ENCODE measurements at regions not wholly inside any gene's neighbourhood (a gene's known extent, or its start where the extent isn't known, plus 50 kb on each side); places are given as distances from the start of the nearest gene placed in this dataset.
A peak's percentile ranks its signal among the peaks of the same experiment; 100 is the strongest.

DNA sequence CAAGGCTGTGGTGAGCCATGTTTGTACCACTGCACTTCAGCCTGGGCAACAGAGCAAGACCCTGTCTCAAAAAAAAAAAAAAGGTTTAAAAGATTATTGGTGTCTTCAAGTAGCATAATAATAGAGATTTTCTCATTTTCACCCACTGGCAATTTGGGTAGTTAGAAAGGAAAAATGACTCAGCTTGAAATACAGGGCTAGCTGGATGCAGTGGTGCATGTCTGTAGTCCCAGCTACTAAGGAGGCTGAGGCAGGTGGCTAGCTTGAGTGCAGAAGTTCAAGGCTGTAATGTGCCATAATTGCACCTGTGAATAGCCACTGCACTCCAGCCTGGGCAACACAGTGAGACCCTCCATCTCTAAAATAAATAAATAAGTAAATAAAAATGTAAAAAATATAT is 111.1 kb downstream of the ARRDC3 start:
- peaks cover 2% of the 10 kb centered on the region for H3K27me3 Mint-ChIP-seq (ENCODE audit: low read depth)
- H3K4me3 Mint-ChIP-seq: no peak overlapping the region
- DNase-seq (no peak), ATAC-seq (no peak)
- H3K4me1 Mint-ChIP-seq (ENCODE audit: low read depth): peaks cover 7% of the 10 kb centered on the region
- H3K36me3 Mint-ChIP-seq (ENCODE audit: insufficient read depth): no peaks in the 10 kb centered on the region
- no peaks in the 10 kb centered on the region for H3K9me3 Mint-ChIP-seq

DNA sequence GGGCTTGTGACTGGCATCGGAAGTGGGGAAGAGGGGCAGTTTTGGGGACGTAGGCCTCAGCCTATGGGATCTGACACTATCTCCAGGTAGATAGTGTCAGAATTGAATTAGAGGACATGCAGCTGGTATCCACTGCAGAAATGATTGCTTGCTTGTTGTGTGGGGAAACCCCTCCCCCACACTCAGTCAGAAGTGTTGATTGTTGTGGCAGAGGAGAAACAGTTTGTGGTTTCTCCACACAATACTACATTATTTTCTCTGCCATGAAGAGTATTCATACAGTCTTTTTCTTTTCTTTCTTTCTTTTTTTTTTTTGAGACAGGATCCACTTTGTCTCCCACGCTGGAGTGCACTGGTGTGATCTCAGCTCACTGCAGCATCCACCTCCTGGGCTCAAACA is 113.9 kb downstream of the ARRDC3 start:
- H3K4me1 Mint-ChIP-seq (ENCODE audit: low read depth): peaks cover 14% of the 10 kb centered on the region
- no peaks in the 10 kb centered on the region for H3K27me3 Mint-ChIP-seq (ENCODE audit: low read depth)
- H3K9me3 Mint-ChIP-seq: no peaks in the 10 kb centered on the region
- DNase-seq (peak; percentile 6), ATAC-seq (peak; percentile 48 to 61)
- no peak overlapping the region for H3K4me3 Mint-ChIP-seq
- H3K36me3 Mint-ChIP-seq (ENCODE audit: insufficient read depth): no peaks in the 10 kb centered on the region

DNA sequence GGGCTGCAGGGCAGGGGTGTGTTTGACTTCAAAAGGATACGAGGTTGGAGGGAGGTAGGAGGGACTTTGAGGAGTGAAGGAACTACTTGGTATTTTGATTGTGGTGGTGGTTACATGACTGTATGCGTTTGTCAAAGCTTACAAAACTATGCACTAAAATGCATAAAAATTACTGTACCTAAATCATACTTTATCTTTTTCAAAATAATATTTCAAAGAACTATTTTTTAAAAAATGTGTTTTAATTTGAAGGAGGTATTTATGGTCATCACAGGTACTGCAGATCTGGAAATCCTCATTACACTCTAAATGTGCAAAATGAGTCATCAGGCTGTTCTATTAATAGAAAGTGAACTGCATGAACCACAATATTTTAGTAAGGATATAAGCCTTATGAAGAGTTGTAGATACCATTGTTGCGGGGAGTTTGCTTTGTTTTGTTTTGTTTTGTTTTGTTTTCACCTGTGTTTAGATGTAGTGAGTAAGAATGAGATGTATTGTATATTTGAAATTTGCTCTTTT is 116.9 kb downstream of the ARRDC3 start:
- ATAC-seq (peak; percentile 67 to 75), DNase-seq (no peak)
- H3K36me3 Mint-ChIP-seq (ENCODE audit: insufficient read depth): no peaks in the 10 kb centered on the region
- H3K27me3 Mint-ChIP-seq (ENCODE audit: low read depth): no peaks in the 10 kb centered on the region
- H3K4me1 Mint-ChIP-seq (ENCODE audit: low read depth): peaks cover 14% of the 10 kb centered on the region
- peak overlapping the region; percentile 14 for H3K4me3 Mint-ChIP-seq
- H3K9me3 Mint-ChIP-seq: no peaks in the 10 kb centered on the region

DNA sequence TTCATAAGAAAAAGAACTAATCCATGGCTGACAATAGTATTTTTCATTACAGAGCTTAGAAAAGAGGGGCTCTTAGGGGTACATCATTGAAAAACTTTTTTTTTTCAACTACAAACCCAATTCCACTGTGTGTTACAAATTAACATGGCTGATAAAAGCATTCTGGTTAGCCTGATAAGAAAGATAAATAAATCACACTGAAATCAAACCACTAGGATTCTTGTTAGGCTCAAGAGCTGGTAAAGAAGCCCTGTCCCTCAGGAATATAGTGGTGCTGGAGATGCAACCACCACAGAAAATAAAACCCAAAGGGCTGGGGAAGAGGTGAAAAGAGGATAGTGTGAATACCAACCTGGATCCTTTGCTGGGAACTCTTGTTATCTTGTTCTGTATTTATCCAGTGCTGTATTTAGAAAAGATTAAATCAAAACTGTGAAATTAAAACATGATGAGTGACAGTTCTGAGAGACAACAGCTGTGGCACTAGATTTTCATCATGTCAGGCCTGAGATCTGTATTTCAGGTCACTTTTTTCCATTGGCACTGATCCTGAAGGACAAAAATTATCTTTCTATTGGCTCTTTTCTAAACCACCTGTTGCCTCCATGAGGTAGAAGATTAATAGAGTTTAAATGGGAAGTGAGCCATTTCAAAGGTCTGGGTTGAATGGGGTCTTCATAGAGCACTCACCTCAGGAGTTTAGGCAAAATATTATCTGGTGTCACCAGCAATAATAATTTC is 118.6 kb downstream of the ARRDC3 start:
- Mint-ChIP-seq H3K27me3 (ENCODE audit: low read depth) (no peaks in the 10 kb centered on the region), H3K9me3 (no peaks in the 10 kb centered on the region)
- ATAC-seq: no peak

DNA sequence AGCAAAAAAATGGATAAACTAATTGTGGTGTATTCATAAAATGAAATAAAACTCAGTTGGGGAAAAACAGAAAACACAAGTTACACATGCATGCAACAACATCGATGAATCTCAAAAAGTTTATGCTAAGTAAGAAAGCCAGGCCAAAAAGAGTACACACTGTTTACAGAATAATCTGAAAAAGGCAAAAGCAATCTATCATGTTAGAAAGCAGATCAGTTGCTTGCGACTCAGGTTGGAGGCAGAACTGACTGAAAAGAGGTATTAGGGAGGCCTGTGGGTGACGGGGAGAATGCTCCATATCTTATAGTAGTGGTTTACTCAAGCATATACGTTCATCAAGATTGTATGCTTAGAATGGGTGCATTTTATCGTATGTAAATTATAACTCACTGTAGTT is 119.2 kb downstream of the ARRDC3 start:
- H3K36me3 Mint-ChIP-seq (ENCODE audit: insufficient read depth): no peaks in the 10 kb centered on the region
- peaks cover 8% of the 10 kb centered on the region for H3K4me1 Mint-ChIP-seq (ENCODE audit: low read depth)
- ATAC-seq (no peak), DNase-seq (no peak)
- no peaks in the 10 kb centered on the region for H3K27me3 Mint-ChIP-seq (ENCODE audit: low read depth)
- H3K9me3 Mint-ChIP-seq: no peaks in the 10 kb centered on the region
- no peak overlapping the region for H3K4me3 Mint-ChIP-seq

More for the DNA sequence above, 118.6 kb downstream of the ARRDC3 start:
- no peaks in the 10 kb centered on the region for H3K36me3 Mint-ChIP-seq (ENCODE audit: insufficient read depth)
- no peak for DNase-seq
- peaks cover 13% of the 10 kb centered on the region for H3K4me1 Mint-ChIP-seq (ENCODE audit: low read depth)
- H3K4me3 Mint-ChIP-seq: no peak overlapping the region

GRCh38 chr5:91257301-91257700 is 125.8 kb downstream of the ARRDC3 start:
- ATAC-seq (no peak), DNase-seq (no peak)
- H3K36me3 Mint-ChIP-seq (ENCODE audit: insufficient read depth): no peaks in the 10 kb centered on the region
- H3K27me3 Mint-ChIP-seq (ENCODE audit: low read depth): no peaks in the 10 kb centered on the region
- H3K9me3 Mint-ChIP-seq: no peaks in the 10 kb centered on the region
- no peak overlapping the region for H3K4me3 Mint-ChIP-seq
- no peaks in the 10 kb centered on the region for H3K4me1 Mint-ChIP-seq (ENCODE audit: low read depth)

- H3K4me1 Mint-ChIP-seq (ENCODE audit: low read depth): no peaks in the 10 kb centered on the region
- no peaks in the 10 kb centered on the region for H3K27me3 Mint-ChIP-seq (ENCODE audit: low read depth)
- no peaks in the 10 kb centered on the region for H3K9me3 Mint-ChIP-seq
- H3K4me3 Mint-ChIP-seq: no peak overlapping the region
- DNase-seq (no peak), ATAC-seq (no peak)
- H3K36me3 Mint-ChIP-seq (ENCODE audit: insufficient read depth): no peaks in the 10 kb centered on the region
These were observed 127.0 kb downstream of the ARRDC3 start for GRCh38 chr5:91256142-91256524.

DNA sequence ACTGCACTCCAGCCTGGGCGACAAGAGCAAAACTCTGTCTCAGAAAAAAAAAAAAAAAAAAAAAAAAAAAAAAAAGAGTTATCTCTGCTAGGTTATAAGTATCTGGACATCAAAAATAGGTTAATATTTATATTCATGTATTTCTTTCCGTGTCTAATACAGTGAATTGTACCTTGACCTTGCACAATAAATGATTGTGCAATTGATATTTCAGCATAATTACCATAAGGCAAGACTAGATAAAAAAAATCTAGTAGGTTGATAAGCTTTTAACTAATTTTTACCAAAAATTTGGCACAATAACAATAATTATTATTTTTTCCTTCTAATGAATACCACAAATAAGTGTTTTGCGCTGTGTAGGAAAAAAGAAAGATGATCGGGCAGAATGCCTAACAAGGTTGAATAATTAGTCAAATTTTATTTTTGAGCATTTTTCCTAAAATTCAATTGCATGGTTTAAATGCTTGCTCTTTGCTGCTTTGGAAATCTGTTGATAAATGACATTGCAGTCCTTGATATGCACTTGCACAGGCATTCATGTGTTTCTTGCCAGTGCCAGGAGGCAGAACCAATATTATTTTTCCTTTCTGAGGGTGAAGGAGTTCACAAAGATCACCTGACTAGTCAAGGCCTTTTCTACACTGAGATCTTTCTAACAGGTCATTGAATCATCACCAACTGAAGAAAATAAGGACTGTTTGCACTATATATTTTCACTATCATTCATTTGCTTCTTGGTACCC is 127.5 kb downstream of the ARRDC3 start:
- Mint-ChIP-seq H3K4me3 (no peak overlapping the region), H3K36me3 (ENCODE audit: insufficient read depth) (no peaks in the 10 kb centered on the region), H3K27me3 (ENCODE audit: low read depth) (no peaks in the 10 kb centered on the region), H3K9me3 (no peaks in the 10 kb centered on the region), H3K4me1 (ENCODE audit: low read depth) (no peaks in the 10 kb centered on the region)
- ATAC-seq: no peak
- DNase-seq: no peak

- ATAC-seq (no peak), DNase-seq (no peak)
- H3K27me3 Mint-ChIP-seq (ENCODE audit: low read depth): no peaks in the 10 kb centered on the region
- peaks cover 3% of the 10 kb centered on the region for H3K9me3 Mint-ChIP-seq
- H3K36me3 Mint-ChIP-seq (ENCODE audit: insufficient read depth): no peaks in the 10 kb centered on the region
- H3K4me1 Mint-ChIP-seq (ENCODE audit: low read depth): no peaks in the 10 kb centered on the region
- no peak overlapping the region for H3K4me3 Mint-ChIP-seq
These were observed 130.2 kb downstream of the ARRDC3 start for GRCh38 chr5:91252916-91253315.

DNA sequence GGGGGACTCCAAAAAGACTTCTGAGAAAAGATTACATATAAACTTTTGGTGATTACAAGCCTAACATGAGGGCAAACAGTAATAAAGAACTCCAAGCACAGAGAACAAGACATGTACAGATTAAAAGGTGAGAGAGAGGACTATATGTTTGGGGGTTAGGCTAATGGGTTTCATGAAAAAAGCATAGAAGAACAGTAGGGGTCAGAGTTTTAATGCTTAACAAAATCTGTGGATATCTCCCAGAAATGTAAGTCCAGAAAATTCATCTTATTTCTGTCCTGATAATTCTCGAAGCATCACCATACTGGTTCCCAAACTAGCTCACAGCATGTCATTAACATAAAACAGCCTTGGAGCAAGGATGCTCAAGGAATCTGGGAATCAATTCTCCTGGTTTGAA is 137.2 kb downstream of the ARRDC3 start:
- Mint-ChIP-seq H3K36me3 (ENCODE audit: insufficient read depth) (peaks cover 3% of the 10 kb centered on the region), H3K27me3 (ENCODE audit: low read depth) (no peaks in the 10 kb centered on the region), H3K4me1 (ENCODE audit: low read depth) (no peaks in the 10 kb centered on the region), H3K4me3 (no peak overlapping the region), H3K9me3 (peaks cover 14% of the 10 kb centered on the region)
- no peak for ATAC-seq
- DNase-seq: no peak

- Mint-ChIP-seq H3K4me3 (no peak overlapping the region), H3K4me1 (ENCODE audit: low read depth) (no peaks in the 10 kb centered on the region), H3K27me3 (ENCODE audit: low read depth) (no peaks in the 10 kb centered on the region), H3K36me3 (ENCODE audit: insufficient read depth) (peaks cover 3% of the 10 kb centered on the region), H3K9me3 (peaks cover 13% of the 10 kb centered on the region)
- ATAC-seq (no peak), DNase-seq (no peak)
These were observed 138.1 kb downstream of the ARRDC3 start for GRCh38 chr5:91245074-91245452.

DNA sequence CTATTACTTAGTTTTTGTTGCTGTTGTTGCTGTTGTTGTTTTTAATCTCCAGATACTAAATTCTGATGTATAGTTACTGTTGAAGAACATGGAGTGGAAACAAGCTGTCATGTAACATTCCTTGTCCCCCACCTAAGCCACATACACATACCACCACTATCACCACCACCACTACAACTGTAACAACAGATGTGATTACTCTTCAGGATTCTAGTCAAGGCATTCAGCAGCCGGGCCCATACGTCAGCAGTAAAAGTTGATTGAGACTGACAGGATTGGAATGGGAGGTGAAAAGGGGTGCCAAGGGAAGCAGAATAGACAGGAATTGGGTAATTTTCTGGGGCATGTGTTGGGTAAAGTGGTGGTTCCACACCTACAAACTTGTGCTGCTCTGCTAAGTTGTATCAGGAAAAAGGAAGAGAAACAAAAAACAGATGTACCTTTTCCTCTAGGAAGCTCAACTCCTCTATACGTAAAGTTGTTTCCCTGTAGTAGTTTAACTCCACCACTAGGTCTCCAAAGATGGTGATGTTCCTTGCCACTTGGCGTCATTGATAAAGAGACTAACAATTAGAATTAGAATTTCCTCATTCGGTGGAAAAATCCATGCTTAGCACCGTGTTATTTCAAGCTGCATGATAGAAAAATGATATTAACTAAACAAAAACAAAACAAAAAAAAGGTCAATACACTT is 138.6 kb downstream of the ARRDC3 start:
- DNase-seq: no peak
- no peak overlapping the region for H3K4me3 Mint-ChIP-seq
- peaks cover 3% of the 10 kb centered on the region for H3K36me3 Mint-ChIP-seq (ENCODE audit: insufficient read depth)
- no peaks in the 10 kb centered on the region for H3K27me3 Mint-ChIP-seq (ENCODE audit: low read depth)
- H3K4me1 Mint-ChIP-seq (ENCODE audit: low read depth): no peaks in the 10 kb centered on the region
- peaks cover 11% of the 10 kb centered on the region for H3K9me3 Mint-ChIP-seq
- no peak for ATAC-seq

- DNase-seq: no peak
- H3K4me1 Mint-ChIP-seq (ENCODE audit: low read depth): no peaks in the 10 kb centered on the region
- no peaks in the 10 kb centered on the region for H3K27me3 Mint-ChIP-seq (ENCODE audit: low read depth)
- peaks cover 11% of the 10 kb centered on the region for H3K9me3 Mint-ChIP-seq
- no peak overlapping the region for H3K4me3 Mint-ChIP-seq
- ATAC-seq: no peak
- H3K36me3 Mint-ChIP-seq (ENCODE audit: insufficient read depth): peaks cover 3% of the 10 kb centered on the region
These were observed 139.3 kb downstream of the ARRDC3 start for GRCh38 chr5:91243852-91244251.

DNA sequence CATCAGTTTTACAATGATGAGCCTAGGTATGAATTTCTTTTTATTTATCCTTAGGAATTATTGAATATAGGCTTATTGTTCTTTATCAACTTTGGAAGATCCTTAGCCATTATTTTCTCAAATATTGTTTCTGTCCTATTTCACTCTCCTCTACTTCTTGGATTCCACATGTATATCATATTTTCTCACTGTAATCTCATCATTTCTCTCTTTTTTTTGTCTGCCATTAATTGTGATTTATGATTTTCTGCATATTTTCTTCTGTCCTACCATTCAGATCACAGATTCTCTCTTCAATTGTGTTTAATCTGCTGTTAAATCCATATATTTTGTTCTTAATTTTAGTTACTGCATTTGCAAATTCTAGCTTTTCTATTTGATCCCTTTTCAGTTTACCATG is 139.8 kb downstream of the ARRDC3 start:
- Mint-ChIP-seq H3K4me1 (ENCODE audit: low read depth) (no peaks in the 10 kb centered on the region), H3K4me3 (no peak overlapping the region), H3K9me3 (peaks cover 11% of the 10 kb centered on the region), H3K36me3 (ENCODE audit: insufficient read depth) (peaks cover 3% of the 10 kb centered on the region), H3K27me3 (ENCODE audit: low read depth) (no peaks in the 10 kb centered on the region)
- no peak for DNase-seq
- ATAC-seq: no peak
